ENCODE measurements at regions not wholly inside any gene's neighbourhood (a gene's known extent, or its start where the extent isn't known, plus 50 kb on each side); places are given as distances from the start of the nearest gene placed in this dataset.
"Not testable (repeated sequence)": the region's sequence is repeated elsewhere in the genome, so short reads cannot be mapped to it uniquely, and the experiment has no call there.

- not testable (repeated sequence) for H3K9ac ChIP-seq; H3K4me3 ChIP-seq (ENCODE audit: low read depth, low read length); H3K27ac ChIP-seq; H3K4me2 ChIP-seq (ENCODE audit: low read length); H3K27me3 ChIP-seq (ENCODE audit: control insufficient read depth, insufficient read depth, low read length); H3K9me3 ChIP-seq (ENCODE audit: control insufficient read depth, low read length); H2AFZ ChIP-seq; H3K79me2 ChIP-seq; H3K4me1 ChIP-seq; H3K36me3 ChIP-seq (ENCODE audit: control insufficient read depth, insufficient read depth, low read length)
These were observed 108.1 kb downstream of the PROX1 start for GRCh38 chr1:214095896-214096295.

- H3K36me3 ChIP-seq (ENCODE audit: control insufficient read depth, insufficient read depth, low read length) = no peaks in the 10 kb centered on the region
- no peaks in the 10 kb centered on the region for H3K9me3 ChIP-seq (ENCODE audit: control insufficient read depth, low read length)
- H3K4me3 ChIP-seq (ENCODE audit: low read depth, low read length) = no peak overlapping the region
- no peak overlapping the region for H3K4me2 ChIP-seq (ENCODE audit: low read length)
- no peaks in the 10 kb centered on the region for H3K4me1 ChIP-seq
- H3K9ac ChIP-seq = no peak overlapping the region
- no peak for TF ChIP-seq CTCF (IDR thresholded peaks at IDR 0.05)
- no peaks in the 10 kb centered on the region for H3K27me3 ChIP-seq (ENCODE audit: control insufficient read depth, insufficient read depth, low read length)
- H3K27ac ChIP-seq = no peak overlapping the region
- no peaks in the 10 kb centered on the region for H3K79me2 ChIP-seq
- no peak overlapping the region for H2AFZ ChIP-seq
These were observed 113.5 kb downstream of the PROX1 start for GRCh38 chr1:214101246-214101645.

GRCh38 chr1:214101828-214102227 lies 114.1 kb downstream of the PROX1 start:
- no peak overlapping the region for H3K4me2 ChIP-seq (ENCODE audit: low read length)
- no peaks in the 10 kb centered on the region for H3K36me3 ChIP-seq (ENCODE audit: control insufficient read depth, insufficient read depth, low read length)
- no peak overlapping the region for H2AFZ ChIP-seq
- TF ChIP-seq CTCF (IDR thresholded peaks at IDR 0.05) = no peak
- no peaks in the 10 kb centered on the region for H3K79me2 ChIP-seq
- no peaks in the 10 kb centered on the region for H3K9me3 ChIP-seq (ENCODE audit: control insufficient read depth, low read length)
- H3K4me1 ChIP-seq = no peaks in the 10 kb centered on the region
- no peak overlapping the region for H3K9ac ChIP-seq
- no peak overlapping the region for H3K27ac ChIP-seq
- no peaks in the 10 kb centered on the region for H3K27me3 ChIP-seq (ENCODE audit: control insufficient read depth, insufficient read depth, low read length)
- no peak overlapping the region for H3K4me3 ChIP-seq (ENCODE audit: low read depth, low read length)

- no peak overlapping the region for H3K4me3 ChIP-seq (ENCODE audit: low read depth, low read length)
- no peak overlapping the region for H3K27ac ChIP-seq
- no peaks in the 10 kb centered on the region for H3K4me1 ChIP-seq
These were observed 115.1 kb downstream of the PROX1 start for GRCh38 chr1:214102907-214103306.

GRCh38 chr1:214103778-214104177 lies 116.0 kb downstream of the PROX1 start:
- no peaks in the 10 kb centered on the region for H3K36me3 ChIP-seq (ENCODE audit: control insufficient read depth, insufficient read depth, low read length)
- no peak overlapping the region for H3K4me3 ChIP-seq (ENCODE audit: low read depth, low read length)
- no peaks in the 10 kb centered on the region for H3K9me3 ChIP-seq (ENCODE audit: control insufficient read depth, low read length)
- no peak overlapping the region for H3K4me2 ChIP-seq (ENCODE audit: low read length)
- H3K27me3 ChIP-seq (ENCODE audit: control insufficient read depth, insufficient read depth, low read length) = no peaks in the 10 kb centered on the region
- H3K4me1 ChIP-seq = no peaks in the 10 kb centered on the region
- no peak for TF ChIP-seq CTCF (IDR thresholded peaks at IDR 0.05)
- no peak overlapping the region for H2AFZ ChIP-seq
- no peak overlapping the region for H3K27ac ChIP-seq
- H3K79me2 ChIP-seq = no peaks in the 10 kb centered on the region
- no peak overlapping the region for H3K9ac ChIP-seq

More at GRCh38 chr1:214102907-214103306, 115.1 kb downstream of the PROX1 start:
- Histone ChIP-seq H3K9ac (no peak overlapping the region), H3K27me3 (ENCODE audit: control insufficient read depth, insufficient read depth, low read length) (no peaks in the 10 kb centered on the region), H2AFZ (no peak overlapping the region), H3K9me3 (ENCODE audit: control insufficient read depth, low read length) (no peaks in the 10 kb centered on the region), H3K36me3 (ENCODE audit: control insufficient read depth, insufficient read depth, low read length) (no peaks in the 10 kb centered on the region), H3K79me2 (no peaks in the 10 kb centered on the region), H3K4me2 (ENCODE audit: low read length) (no peak overlapping the region)
- no peak for TF ChIP-seq CTCF (IDR thresholded peaks at IDR 0.05)
